Endodermal cell (in vitro differentiated cells): ENCODE measurements at regions not wholly inside any gene's neighbourhood (a gene's known extent, or its start where the extent isn't known, plus 50 kb on each side); places are given as distances from the start of the nearest gene placed in this dataset.

Experiments
- DNase-seq: peaks from one replicate; pipeline ENCODE4 v3.0.0-alpha.2; 2017
- H3K27ac ChIP-seq: 2 replicates; pipeline ENCODE4 v1.5.1; 2013; ENCODE audit warnings: mild to moderate bottlenecking, low read depth, low read length, moderate library complexity
- H3K27me3 ChIP-seq: 2 replicates; pipeline ENCODE4 v1.6.1; 2013; ENCODE audit warnings: mild to moderate bottlenecking, low read length, moderate library complexity; ENCODE audit not compliant: insufficient read depth, control insufficient read depth, poor library complexity, severe bottlenecking
- H3K36me3 ChIP-seq: 2 replicates; pipeline ENCODE4 v1.7.0; 2013; ENCODE audit warnings: mild to moderate bottlenecking, low read length, moderate library complexity; ENCODE audit not compliant: control insufficient read depth, insufficient read depth
- H3K4me1 ChIP-seq: one replicate; pipeline ENCODE4 v1.7.0; 2013; ENCODE audit warnings: low read length; ENCODE audit not compliant: control insufficient read depth, insufficient read depth
- H3K4me3 ChIP-seq: 2 replicates; pipeline ENCODE4 v1.5.1; 2013; ENCODE audit warnings: mild to moderate bottlenecking, low read length, moderate library complexity
- H3K9ac ChIP-seq: 2 replicates; pipeline ENCODE4 v1.6.1; 2013; ENCODE audit warnings: mild to moderate bottlenecking, low read length, moderate library complexity; ENCODE audit not compliant: poor library complexity, severe bottlenecking; ENCODE audit errors: extremely low read depth
- H3K9me3 ChIP-seq: 2 replicates; pipeline ENCODE4 v1.6.1; 2013; ENCODE audit warnings: mild to moderate bottlenecking, low read length, moderate library complexity; ENCODE audit not compliant: control insufficient read depth
- H3K27ac Mint-ChIP-seq: 2 replicates; pipeline ENCODE4 v1.8.0; 2020; ENCODE audit warnings: mixed read lengths
- H3K27me3 Mint-ChIP-seq: 2 replicates; pipeline ENCODE4 v1.8.0; 2021; ENCODE audit warnings: mild to moderate bottlenecking, mixed read lengths; ENCODE audit not compliant: insufficient read depth
- H3K36me3 Mint-ChIP-seq: 2 replicates; pipeline ENCODE4 v1.8.0; 2020; ENCODE audit warnings: low read depth, mixed read lengths
- H3K4me1 Mint-ChIP-seq: 2 replicates; pipeline ENCODE4 v1.8.0; 2020; ENCODE audit warnings: mixed read lengths
- H3K4me3 Mint-ChIP-seq: 2 replicates; pipeline ENCODE4 v1.8.0; 2020; ENCODE audit warnings: mild to moderate bottlenecking, moderate library complexity, mixed read lengths
- H3K9me3 Mint-ChIP-seq: 2 replicates; pipeline ENCODE4 v1.8.0; 2020; ENCODE audit warnings: mild to moderate bottlenecking, mixed read lengths
- WGBS, 2 experiments: methylation state at CpG; one replicate each; pipeline versions ENCODE4 v1.1.5 to v1.1.7; 2013; ENCODE audit warnings: missing lambda C conversion rate in 2 of 2, mixed read lengths in 1 of 2; ENCODE audit not compliant: insufficient coverage in 1 of 2, insufficient read length in 1 of 2; 5-methylcytosine and 5-hydroxymethylcytosine counted together
- TF ChIP-seq, protein P1 (sequence below): fragments of 200-600 bp; sonication (generic); conservative IDR thresholded peaks from 2 replicates; pipeline ENCODE4 v1.5.0; 2021; ENCODE audit warnings: antibody characterized with exemption, mild to moderate bottlenecking

- no peak overlapping the region for H3K27ac Mint-ChIP-seq
These were observed 691.5 kb upstream of the MAP3K7 start for GRCh38 chr6:91278416-91278815.

DNA sequence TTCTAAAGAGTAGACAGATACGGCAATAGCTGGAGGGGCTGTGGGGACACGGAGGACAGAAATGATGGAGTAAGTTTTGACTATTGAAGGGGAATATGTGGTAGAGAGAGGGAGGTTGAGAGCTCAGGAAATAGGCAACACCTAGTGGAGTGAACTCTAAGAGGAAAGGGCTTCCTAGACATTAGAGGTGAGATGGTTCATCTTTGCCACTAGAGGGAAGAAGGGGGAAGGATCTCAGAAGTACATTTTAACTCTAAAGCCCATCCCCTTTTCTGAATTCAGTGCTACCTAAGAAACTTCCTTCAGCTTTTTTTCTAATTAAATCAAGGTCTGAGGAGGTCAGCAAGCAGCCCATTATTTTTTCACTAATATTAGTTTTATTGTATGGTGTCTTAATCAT, 689.4 kb upstream of the MAP3K7 start:
- Mint-ChIP-seq H3K4me1 (peaks cover 26% of the 10 kb centered on the region), H3K27ac (no peak overlapping the region), H3K27me3 (peaks cover 5% of the 10 kb centered on the region), H3K36me3 (no peaks in the 10 kb centered on the region), H3K4me3 (no peak overlapping the region), H3K9me3 (no peaks in the 10 kb centered on the region)
- WGBS, 2 experiments, result 50 to 52% methylated on average over 2 of the region's 2 CpGs
- no peak for DNase-seq
- Histone ChIP-seq H3K36me3 (no peaks in the 10 kb centered on the region), H3K4me1 (peaks cover 2% of the 10 kb centered on the region), H3K27ac (no peak overlapping the region), H3K27me3 (no peaks in the 10 kb centered on the region), H3K9me3 (peaks cover 8% of the 10 kb centered on the region), H3K9ac (no peak overlapping the region), H3K4me3 (no peak overlapping the region)
- TF ChIP-seq, protein P1, sequence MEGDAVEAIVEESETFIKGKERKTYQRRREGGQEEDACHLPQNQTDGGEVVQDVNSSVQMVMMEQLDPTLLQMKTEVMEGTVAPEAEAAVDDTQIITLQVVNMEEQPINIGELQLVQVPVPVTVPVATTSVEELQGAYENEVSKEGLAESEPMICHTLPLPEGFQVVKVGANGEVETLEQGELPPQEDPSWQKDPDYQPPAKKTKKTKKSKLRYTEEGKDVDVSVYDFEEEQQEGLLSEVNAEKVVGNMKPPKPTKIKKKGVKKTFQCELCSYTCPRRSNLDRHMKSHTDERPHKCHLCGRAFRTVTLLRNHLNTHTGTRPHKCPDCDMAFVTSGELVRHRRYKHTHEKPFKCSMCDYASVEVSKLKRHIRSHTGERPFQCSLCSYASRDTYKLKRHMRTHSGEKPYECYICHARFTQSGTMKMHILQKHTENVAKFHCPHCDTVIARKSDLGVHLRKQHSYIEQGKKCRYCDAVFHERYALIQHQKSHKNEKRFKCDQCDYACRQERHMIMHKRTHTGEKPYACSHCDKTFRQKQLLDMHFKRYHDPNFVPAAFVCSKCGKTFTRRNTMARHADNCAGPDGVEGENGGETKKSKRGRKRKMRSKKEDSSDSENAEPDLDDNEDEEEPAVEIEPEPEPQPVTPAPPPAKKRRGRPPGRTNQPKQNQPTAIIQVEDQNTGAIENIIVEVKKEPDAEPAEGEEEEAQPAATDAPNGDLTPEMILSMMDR, result peak; percentile 82

More at GRCh38 chr6:91278416-91278815, 691.5 kb upstream of the MAP3K7 start:
- Histone ChIP-seq H3K27me3 (no peaks in the 10 kb centered on the region), H3K9ac (no peak overlapping the region), H3K36me3 (no peaks in the 10 kb centered on the region), H3K4me1 (peaks cover 2% of the 10 kb centered on the region), H3K27ac (no peak overlapping the region), H3K9me3 (no peaks in the 10 kb centered on the region), H3K4me3 (no peak overlapping the region)
- Mint-ChIP-seq H3K27me3 (peaks cover 15% of the 10 kb centered on the region), H3K4me1 (peaks cover 26% of the 10 kb centered on the region), H3K4me3 (no peak overlapping the region), H3K9me3 (no peaks in the 10 kb centered on the region), H3K36me3 (no peaks in the 10 kb centered on the region)
- DNase-seq, result no peak
- no CpG with 5 or more reads among the region's 2 CpGs for WGBS, 2 experiments
- TF ChIP-seq, protein P1, result no peak

- Mint-ChIP-seq H3K36me3 (no peaks in the 10 kb centered on the region), H3K27ac (no peak overlapping the region), H3K4me3 (no peak overlapping the region), H3K27me3 (no peaks in the 10 kb centered on the region), H3K9me3 (no peaks in the 10 kb centered on the region), H3K4me1 (peaks cover 11% of the 10 kb centered on the region)
- no peak overlapping the region for H3K4me3 ChIP-seq
- H3K4me1 ChIP-seq, result peaks cover 1% of the 10 kb centered on the region
- TF ChIP-seq, protein P1, result no peak
- WGBS, 2 experiments, result 90% methylated on average over 5 of the region's 5 CpGs; no CpG with 5 or more reads in 1 of the 2 experiments
- H3K27ac ChIP-seq, result no peak overlapping the region
- H3K9ac ChIP-seq, result no peak overlapping the region
- DNase-seq, result no peak
- H3K36me3 ChIP-seq, result no peaks in the 10 kb centered on the region
- no peaks in the 10 kb centered on the region for H3K27me3 ChIP-seq
- peaks cover 18% of the 10 kb centered on the region for H3K9me3 ChIP-seq
These were observed 686.9 kb upstream of the MAP3K7 start for GRCh38 chr6:91273729-91274128.
